ENCODE measurements at regions not wholly inside any gene's neighbourhood (a gene's known extent, or its start where the extent isn't known, plus 50 kb on each side); places are given as distances from the start of the nearest gene placed in this dataset.

GRCh38 chr13:76499891-76500290, 386.3 kb downstream of the KCTD12 start:
- no peaks in the 10 kb centered on the region for H4K20me1 ChIP-seq (ENCODE audit: control insufficient read depth, insufficient read depth, insufficient read length)
- H3K9me3 ChIP-seq (ENCODE audit: control insufficient read depth, low read depth, low read length) = no peaks in the 10 kb centered on the region
- no peak overlapping the region for H3K27ac ChIP-seq (ENCODE audit: insufficient read length, low read depth, low read length)
- no peaks in the 10 kb centered on the region for H3K27me3 ChIP-seq (ENCODE audit: insufficient read depth, low read length)
- H3K4me1 ChIP-seq (ENCODE audit: insufficient read depth, low read length) = no peaks in the 10 kb centered on the region
- no peak overlapping the region for H3K27ac Mint-ChIP-seq
- H2BK5ac ChIP-seq (ENCODE audit: insufficient read length, low read length) = no peak overlapping the region
- no peak overlapping the region for H3K56ac ChIP-seq (ENCODE audit: insufficient read length, low read depth, low read length)
- no CpG with 5 or more reads among the region's 1 CpG for WGBS (ENCODE audit: extremely low coverage, insufficient read length, low lambda C conversion rate)
- no peak overlapping the region for H3T11ph ChIP-seq (ENCODE audit: low read length)
- TF ChIP-seq, protein P1, sequence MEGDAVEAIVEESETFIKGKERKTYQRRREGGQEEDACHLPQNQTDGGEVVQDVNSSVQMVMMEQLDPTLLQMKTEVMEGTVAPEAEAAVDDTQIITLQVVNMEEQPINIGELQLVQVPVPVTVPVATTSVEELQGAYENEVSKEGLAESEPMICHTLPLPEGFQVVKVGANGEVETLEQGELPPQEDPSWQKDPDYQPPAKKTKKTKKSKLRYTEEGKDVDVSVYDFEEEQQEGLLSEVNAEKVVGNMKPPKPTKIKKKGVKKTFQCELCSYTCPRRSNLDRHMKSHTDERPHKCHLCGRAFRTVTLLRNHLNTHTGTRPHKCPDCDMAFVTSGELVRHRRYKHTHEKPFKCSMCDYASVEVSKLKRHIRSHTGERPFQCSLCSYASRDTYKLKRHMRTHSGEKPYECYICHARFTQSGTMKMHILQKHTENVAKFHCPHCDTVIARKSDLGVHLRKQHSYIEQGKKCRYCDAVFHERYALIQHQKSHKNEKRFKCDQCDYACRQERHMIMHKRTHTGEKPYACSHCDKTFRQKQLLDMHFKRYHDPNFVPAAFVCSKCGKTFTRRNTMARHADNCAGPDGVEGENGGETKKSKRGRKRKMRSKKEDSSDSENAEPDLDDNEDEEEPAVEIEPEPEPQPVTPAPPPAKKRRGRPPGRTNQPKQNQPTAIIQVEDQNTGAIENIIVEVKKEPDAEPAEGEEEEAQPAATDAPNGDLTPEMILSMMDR (conservative IDR thresholded peaks at IDR 0.05) = no peak
- no peak overlapping the region for H4K91ac ChIP-seq (ENCODE audit: insufficient read length, low read depth, low read length)
- DNase-seq = no peak
- no peak overlapping the region for H3K18ac ChIP-seq (ENCODE audit: insufficient read length, low read depth, low read length)
- H4K8ac ChIP-seq (replicated peaks; ENCODE audit: insufficient read length, low read depth, low read length) = no peak overlapping the region
- no peaks in the 10 kb centered on the region for H3K9me3 Mint-ChIP-seq
- H2AK5ac ChIP-seq (ENCODE audit: insufficient read length, low read length) = no peak overlapping the region
- H3K4me1 Mint-ChIP-seq = peaks cover 3 to 10% of the 10 kb centered on the region in 2 experiments
- H3K23me2 ChIP-seq (ENCODE audit: insufficient read length, low read depth, low read length, poor library complexity, severe bottlenecking) = no peaks in the 10 kb centered on the region
- no peak overlapping the region for H3K4me3 Mint-ChIP-seq
- H3K23ac ChIP-seq (ENCODE audit: insufficient read length, low read depth, low read length) = no peak overlapping the region
- H4K5ac ChIP-seq (ENCODE audit: insufficient read length, low read depth, low read length) = no peak overlapping the region
- no peak overlapping the region for H3K14ac ChIP-seq (ENCODE audit: insufficient read depth, low read length)
- H3K36me3 Mint-ChIP-seq (ENCODE audit: insufficient read depth in 1 of 3, low read depth in 3 of 3) = no peaks in the 10 kb centered on the region
- H3K79me1 ChIP-seq (ENCODE audit: insufficient read depth, low read depth, low read length, poor library complexity, severe bottlenecking) = no peaks in the 10 kb centered on the region
- no peak overlapping the region for H2BK15ac ChIP-seq (ENCODE audit: low read depth, low read length)
- H2BK12ac ChIP-seq (ENCODE audit: insufficient read length, low read depth, low read length) = no peak overlapping the region
- no peak overlapping the region for H3K4ac ChIP-seq (ENCODE audit: low read depth, low read length)
- no peak overlapping the region for H2AFZ ChIP-seq (ENCODE audit: low read length)
- no peak overlapping the region for H2BK120ac ChIP-seq (ENCODE audit: low read depth, low read length, poor library complexity, severe bottlenecking)
- no peaks in the 10 kb centered on the region; the same call in 1 of the 2 replicates for H3K27me3 Mint-ChIP-seq (ENCODE audit: low read depth)
- no peak overlapping the region for H3K4me2 ChIP-seq (ENCODE audit: insufficient read depth, insufficient read length, low read length)
- no peaks in the 10 kb centered on the region for H3K79me2 ChIP-seq (ENCODE audit: insufficient read depth, low read length)
- no peak overlapping the region for H3K9ac ChIP-seq (ENCODE audit: extremely low read depth, insufficient read length, low read length)
- no peak overlapping the region for H2BK20ac ChIP-seq (ENCODE audit: low read depth, low read length, poor library complexity, severe bottlenecking)
